WERI-Rb-1 (cell line): ENCODE measurements at regions not wholly inside any gene's neighbourhood (a gene's known extent, or its start where the extent isn't known, plus 50 kb on each side); places are given as distances from the start of the nearest gene placed in this dataset.

Experiments
- DNase-seq: peaks from one replicate; pipeline ENCODE4 v3.0.0-alpha.2; 2020
- H3K27ac ChIP-seq: fragments of 250-450 bp; sonication (Bioruptor Pico); 2 replicates; pipeline ENCODE4 v1.5.1; 2020; ENCODE audit warnings: mild to moderate bottlenecking, moderate library complexity
- H3K27me3 ChIP-seq: fragments of 250-450 bp; sonication (Bioruptor Pico); 2 replicates; pipeline ENCODE4 v1.5.1; 2021; ENCODE audit warnings: mild to moderate bottlenecking, low read depth, moderate library complexity; ENCODE audit not compliant: insufficient read depth, severe bottlenecking
- H3K36me3 ChIP-seq: fragments of 250-450 bp; sonication (Bioruptor Pico); 2 replicates; pipeline ENCODE4 v1.5.1; 2020; ENCODE audit warnings: mild to moderate bottlenecking, moderate library complexity
- H3K4me3 ChIP-seq: 2 replicates; pipeline ENCODE4 v1.5.1; 2011; ENCODE audit warnings: low read depth, mild to moderate bottlenecking, control low read depth, low read length
- H3K9me3 ChIP-seq: fragments of 250-450 bp; sonication (Bioruptor Pico); 2 replicates; pipeline ENCODE4 v1.5.1; 2021; ENCODE audit warnings: mild to moderate bottlenecking, moderate library complexity; ENCODE audit not compliant: severe bottlenecking
- TF ChIP-seq, protein P1 (sequence below): IDR thresholded peaks from 2 replicates; pipeline ENCODE4 v1.5.1; 2011; ENCODE audit warnings: low read depth, mild to moderate bottlenecking, control low read depth, inconsistent platforms, low read length

DNA sequence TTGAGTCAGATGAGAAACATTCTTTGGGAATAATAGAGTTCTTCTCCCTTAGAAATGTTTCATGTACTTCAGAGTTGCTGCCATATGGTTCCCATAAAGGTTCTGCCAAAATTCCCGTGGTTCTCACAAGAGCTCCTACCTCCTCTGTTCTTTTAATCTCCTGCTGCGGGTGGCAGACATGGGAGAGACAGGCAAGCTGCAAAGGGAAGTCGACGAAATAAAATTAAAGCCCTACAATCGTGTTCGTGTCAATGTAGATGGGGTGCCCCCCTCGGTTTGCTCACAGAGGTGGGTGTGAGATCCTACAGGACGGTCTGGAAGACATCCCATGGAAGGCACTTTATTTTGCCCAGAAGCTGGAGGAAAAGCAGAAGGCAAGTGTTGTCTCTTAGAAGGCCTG, 276.0 kb downstream of the RWDD3 start:
- TF ChIP-seq, protein P1, sequence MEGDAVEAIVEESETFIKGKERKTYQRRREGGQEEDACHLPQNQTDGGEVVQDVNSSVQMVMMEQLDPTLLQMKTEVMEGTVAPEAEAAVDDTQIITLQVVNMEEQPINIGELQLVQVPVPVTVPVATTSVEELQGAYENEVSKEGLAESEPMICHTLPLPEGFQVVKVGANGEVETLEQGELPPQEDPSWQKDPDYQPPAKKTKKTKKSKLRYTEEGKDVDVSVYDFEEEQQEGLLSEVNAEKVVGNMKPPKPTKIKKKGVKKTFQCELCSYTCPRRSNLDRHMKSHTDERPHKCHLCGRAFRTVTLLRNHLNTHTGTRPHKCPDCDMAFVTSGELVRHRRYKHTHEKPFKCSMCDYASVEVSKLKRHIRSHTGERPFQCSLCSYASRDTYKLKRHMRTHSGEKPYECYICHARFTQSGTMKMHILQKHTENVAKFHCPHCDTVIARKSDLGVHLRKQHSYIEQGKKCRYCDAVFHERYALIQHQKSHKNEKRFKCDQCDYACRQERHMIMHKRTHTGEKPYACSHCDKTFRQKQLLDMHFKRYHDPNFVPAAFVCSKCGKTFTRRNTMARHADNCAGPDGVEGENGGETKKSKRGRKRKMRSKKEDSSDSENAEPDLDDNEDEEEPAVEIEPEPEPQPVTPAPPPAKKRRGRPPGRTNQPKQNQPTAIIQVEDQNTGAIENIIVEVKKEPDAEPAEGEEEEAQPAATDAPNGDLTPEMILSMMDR = no peak
- H3K27me3 ChIP-seq = no peaks in the 10 kb centered on the region
- no peak for DNase-seq
- H3K4me3 ChIP-seq = no peak overlapping the region
- H3K9me3 ChIP-seq = no peaks in the 10 kb centered on the region
- no peaks in the 10 kb centered on the region for H3K36me3 ChIP-seq
- H3K27ac ChIP-seq = no peak overlapping the region

DNA sequence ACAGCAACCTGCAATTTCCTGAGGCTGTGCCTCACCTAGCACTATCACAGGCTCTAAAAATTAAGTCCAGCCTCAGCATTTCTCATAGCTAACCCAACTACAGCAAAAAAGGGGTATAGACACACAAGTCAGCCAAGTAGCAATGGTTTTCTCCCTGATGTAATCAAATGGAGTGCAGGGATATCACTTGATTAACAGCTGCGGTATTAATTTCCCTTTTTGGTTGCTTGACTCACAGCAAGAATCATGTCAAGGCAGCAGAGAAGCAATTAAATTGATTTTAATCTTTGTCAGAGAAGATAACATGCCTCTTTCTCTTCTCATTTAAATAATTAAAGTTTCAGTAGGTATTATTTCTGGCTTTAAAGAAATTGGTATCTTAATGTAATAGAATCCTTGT, 278.9 kb downstream of the RWDD3 start:
- no peak for DNase-seq
- Histone ChIP-seq H3K9me3 (no peaks in the 10 kb centered on the region), H3K36me3 (no peaks in the 10 kb centered on the region), H3K27ac (no peak overlapping the region), H3K4me3 (no peak overlapping the region), H3K27me3 (no peaks in the 10 kb centered on the region)
- TF ChIP-seq, protein P1 = no peak

DNA sequence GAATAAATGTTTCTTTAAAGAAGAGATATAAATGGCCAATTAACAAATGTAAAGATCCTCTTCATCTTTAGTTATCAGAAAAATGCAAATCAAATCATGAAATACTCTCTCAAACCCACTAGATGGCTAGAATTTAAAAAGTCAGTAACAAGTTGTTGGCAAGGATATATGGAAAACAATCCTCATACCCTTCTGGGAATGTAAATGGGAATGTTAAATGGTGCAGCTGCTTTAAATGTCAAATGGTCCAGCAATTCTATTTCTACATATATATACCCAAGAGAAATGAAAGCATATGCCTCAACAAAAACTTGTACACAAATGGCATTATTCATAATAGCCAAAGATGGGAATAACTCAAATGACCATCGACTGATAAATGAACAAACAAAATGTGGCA, 283.5 kb downstream of the RWDD3 start:
- TF ChIP-seq, protein P1 = no peak
- no peak for DNase-seq
- Histone ChIP-seq H3K27me3 (no peaks in the 10 kb centered on the region), H3K27ac (no peak overlapping the region), H3K9me3 (no peaks in the 10 kb centered on the region), H3K4me3 (no peak overlapping the region), H3K36me3 (no peaks in the 10 kb centered on the region)

DNA sequence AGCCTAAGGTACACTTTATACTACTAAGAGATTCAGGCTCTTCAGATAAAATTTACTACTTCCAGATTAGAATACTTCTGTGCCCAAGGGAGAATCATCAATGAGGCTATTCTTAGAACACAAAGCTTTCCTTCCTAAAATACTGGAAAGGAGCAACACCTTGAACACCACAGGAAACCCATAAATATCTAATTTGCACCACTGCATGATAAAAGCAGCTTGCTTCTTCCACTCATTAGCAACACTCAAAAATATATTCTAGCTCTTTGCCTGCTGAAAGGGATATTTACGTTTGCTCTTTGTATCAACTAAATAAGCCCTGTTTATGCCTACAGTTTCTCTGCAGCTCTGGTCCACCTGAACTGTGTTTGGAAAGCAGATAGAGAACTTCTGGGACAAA, 284.3 kb downstream of the RWDD3 start:
- H3K27me3 ChIP-seq = no peaks in the 10 kb centered on the region
- no peaks in the 10 kb centered on the region for H3K36me3 ChIP-seq
- TF ChIP-seq, protein P1 = no peak
- H3K27ac ChIP-seq = no peak overlapping the region
- H3K4me3 ChIP-seq = no peak overlapping the region
- H3K9me3 ChIP-seq = no peaks in the 10 kb centered on the region
- DNase-seq = no peak

DNA sequence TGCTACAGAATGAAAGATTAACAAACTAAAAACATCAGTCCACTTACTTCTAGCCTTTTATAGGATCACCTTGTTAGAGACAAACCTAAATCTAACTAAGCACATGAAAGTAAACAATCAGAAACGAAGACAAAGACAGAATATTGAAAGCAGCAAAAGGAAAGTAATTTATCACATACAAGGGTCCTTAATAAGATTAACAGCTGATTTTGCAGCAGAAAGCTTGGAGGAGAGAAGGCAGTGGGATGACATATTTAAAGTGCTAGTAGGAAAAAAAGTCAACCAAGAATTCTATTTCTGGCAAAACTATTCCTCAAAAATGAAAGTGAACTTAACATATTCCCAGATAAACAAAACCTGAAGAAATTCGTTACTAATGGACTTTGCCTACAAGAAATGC, 286.4 kb downstream of the RWDD3 start:
- Histone ChIP-seq H3K9me3 (peaks cover 4% of the 10 kb centered on the region), H3K4me3 (no peak overlapping the region), H3K36me3 (no peaks in the 10 kb centered on the region), H3K27ac (no peak overlapping the region), H3K27me3 (no peaks in the 10 kb centered on the region)
- TF ChIP-seq, protein P1 = no peak
- no peak for DNase-seq

DNA sequence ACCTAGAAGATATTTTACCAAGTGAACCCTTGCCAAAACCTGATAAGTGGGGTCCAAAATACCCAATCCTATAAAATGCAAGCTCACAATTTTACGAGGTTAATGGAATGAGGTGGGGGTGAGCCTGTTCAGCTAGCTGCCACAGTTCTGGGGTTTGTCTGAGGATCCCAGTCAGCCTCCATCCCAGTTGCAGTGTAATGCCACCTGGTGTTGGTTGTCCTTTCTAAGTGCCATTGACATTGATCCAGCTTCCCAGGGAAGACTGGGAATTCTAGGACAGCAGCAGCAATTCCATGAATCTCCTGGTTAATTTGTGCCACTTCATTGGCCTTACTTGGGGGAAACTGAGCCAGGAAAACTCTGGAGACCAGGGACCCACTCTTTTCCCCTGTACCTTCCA, 298.3 kb downstream of the RWDD3 start:
- H3K27me3 ChIP-seq = no peaks in the 10 kb centered on the region
- H3K9me3 ChIP-seq = no peaks in the 10 kb centered on the region
- H3K36me3 ChIP-seq = no peaks in the 10 kb centered on the region
- DNase-seq = peak; percentile 10
- no peak overlapping the region for H3K27ac ChIP-seq
- TF ChIP-seq, protein P1 = peak; percentile 40
- no peak overlapping the region for H3K4me3 ChIP-seq
